IPS DF 6.9 (cell line): ENCODE measurements at regions not wholly inside any gene's neighbourhood (a gene's known extent, or its start where the extent isn't known, plus 50 kb on each side); places are given as distances from the start of the nearest gene placed in this dataset.

Experiments
- DNase-seq: peaks from one replicate; pipeline ENCODE4 v3.0.0-alpha.2; 2013; ENCODE audit warnings: low read depth, low spot score
- H3K27ac ChIP-seq: one replicate; pipeline ENCODE4 v1.5.1; 2013; ENCODE audit warnings: low read length, control low read depth
- H3K27me3 ChIP-seq: 2 replicates; pipeline ENCODE4 v1.6.1; 2013; ENCODE audit warnings: mild to moderate bottlenecking, low read length; ENCODE audit not compliant: control insufficient read depth, insufficient read depth
- H3K36me3 ChIP-seq: 2 replicates; pipeline ENCODE4 v1.6.1; 2013; ENCODE audit warnings: low read length; ENCODE audit not compliant: control insufficient read depth, insufficient read depth
- H3K4me1 ChIP-seq: 2 replicates; pipeline ENCODE4 v1.6.1; 2013; ENCODE audit warnings: low read length; ENCODE audit not compliant: control insufficient read depth, insufficient read depth
- H3K4me3 ChIP-seq: 2 replicates; pipeline ENCODE4 v1.5.1; 2013; ENCODE audit warnings: mild to moderate bottlenecking, low read length
- H3K9me3 ChIP-seq: 2 replicates; pipeline ENCODE4 v1.6.1; 2013; ENCODE audit warnings: low read length, inconsistent platforms; ENCODE audit not compliant: control insufficient read depth, insufficient read depth
- WGBS: extraction: QIAGEN DNeasy Blood & Tissue Kit; methylation state at CpG from one replicate; pipeline ENCODE4 v1.1.7; 2013; ENCODE audit warnings: mixed read lengths, missing lambda C conversion rate; ENCODE audit not compliant: insufficient read length, insufficient coverage; 5-methylcytosine and 5-hydroxymethylcytosine counted together

DNA sequence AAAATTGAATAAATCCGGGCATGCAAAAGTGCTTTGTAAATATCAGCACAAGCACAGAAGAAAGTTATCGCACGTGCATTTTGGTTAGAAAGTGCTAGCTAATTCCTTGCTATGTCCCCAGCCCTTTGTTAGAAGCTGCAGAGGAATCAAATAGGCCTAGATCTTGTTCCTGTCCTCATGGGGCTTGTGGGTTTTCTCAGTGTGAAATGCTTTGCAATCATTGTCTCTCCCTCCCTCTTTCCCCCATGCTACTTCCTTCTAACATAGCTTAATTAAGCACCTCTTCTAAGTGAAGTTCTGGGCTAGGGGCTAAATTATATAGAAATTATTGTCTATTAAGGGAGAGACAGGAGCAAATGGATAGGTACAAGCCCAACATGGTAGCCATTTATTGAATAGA, 271.7 kb downstream of the RPLP1 start:
- Histone ChIP-seq H3K4me1 (peaks cover 2% of the 10 kb centered on the region; the same call in 1 of the 2 replicates), H3K36me3 (no peaks in the 10 kb centered on the region), H3K4me3 (no peak overlapping the region), H3K27me3 (no peaks in the 10 kb centered on the region), H3K9me3 (no peaks in the 10 kb centered on the region), H3K27ac (no peak overlapping the region)
- DNase-seq, result no peak
- WGBS, result no CpG with 5 or more reads among the region's 3 CpGs

DNA sequence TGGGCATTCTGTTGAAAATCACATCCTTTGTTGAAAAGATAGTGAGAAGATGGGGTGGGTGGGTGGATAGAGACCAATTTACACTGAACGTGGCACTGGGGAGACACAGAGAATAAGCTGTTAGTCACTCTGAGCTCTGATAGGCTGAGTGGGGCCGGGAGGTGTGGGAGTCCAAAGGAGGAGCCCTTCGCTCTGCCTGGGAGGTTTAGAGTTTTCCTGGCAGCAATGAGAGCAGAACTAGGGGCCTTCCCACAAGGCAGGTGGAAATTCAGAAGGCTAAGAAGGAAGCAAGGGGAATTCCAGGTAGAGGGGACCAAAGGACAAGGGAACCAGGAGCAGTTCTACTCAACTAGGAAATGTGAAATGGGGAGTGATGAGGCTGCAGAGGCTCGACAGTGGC, 272.7 kb downstream of the RPLP1 start:
- Histone ChIP-seq H3K4me1 (peaks cover 2% of the 10 kb centered on the region; the same call in 1 of the 2 replicates), H3K4me3 (no peak overlapping the region), H3K36me3 (no peaks in the 10 kb centered on the region), H3K9me3 (no peaks in the 10 kb centered on the region), H3K27me3 (no peaks in the 10 kb centered on the region), H3K27ac (no peak overlapping the region)
- WGBS, result no CpG with 5 or more reads among the region's 4 CpGs
- no peak for DNase-seq

DNA sequence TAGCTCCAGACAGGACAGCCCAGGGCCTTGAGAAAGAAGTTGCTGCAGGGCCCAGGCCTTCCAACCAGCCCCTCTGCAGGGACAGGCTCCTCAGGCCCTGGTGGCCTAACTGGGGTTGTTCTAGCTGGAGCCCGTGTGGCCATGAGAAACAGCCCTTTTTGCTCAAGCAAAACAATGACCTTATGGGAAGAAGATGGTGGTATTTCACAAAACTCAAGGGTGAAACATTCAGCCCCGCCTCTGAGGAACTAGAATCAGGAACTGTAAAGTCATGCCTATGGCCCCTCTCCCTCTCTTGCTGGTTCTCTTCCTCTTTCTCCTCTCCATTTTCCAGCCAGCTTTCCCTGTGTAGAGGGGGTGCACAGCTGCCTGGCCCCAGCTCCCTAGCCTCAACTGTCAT, 273.3 kb downstream of the RPLP1 start:
- no peak for DNase-seq
- Histone ChIP-seq H3K4me1 (peaks cover 2% of the 10 kb centered on the region; the same call in 1 of the 2 replicates), H3K4me3 (no peak overlapping the region), H3K36me3 (no peaks in the 10 kb centered on the region), H3K27ac (no peak overlapping the region), H3K27me3 (no peaks in the 10 kb centered on the region), H3K9me3 (no peaks in the 10 kb centered on the region)
- WGBS, result no CpG with 5 or more reads among the region's 2 CpGs

GRCh38 chr15:69727121-69727924, 274.7 kb downstream of the RPLP1 start:
- Histone ChIP-seq H3K27me3 (no peaks in the 10 kb centered on the region), H3K4me1 (peaks cover 2% of the 10 kb centered on the region; the same call in 1 of the 2 replicates), H3K36me3 (no peaks in the 10 kb centered on the region), H3K4me3 (no peak overlapping the region), H3K9me3 (no peaks in the 10 kb centered on the region), H3K27ac (no peak overlapping the region)
- WGBS, result no CpG with 5 or more reads among the region's 8 CpGs
- no peak for DNase-seq

DNA sequence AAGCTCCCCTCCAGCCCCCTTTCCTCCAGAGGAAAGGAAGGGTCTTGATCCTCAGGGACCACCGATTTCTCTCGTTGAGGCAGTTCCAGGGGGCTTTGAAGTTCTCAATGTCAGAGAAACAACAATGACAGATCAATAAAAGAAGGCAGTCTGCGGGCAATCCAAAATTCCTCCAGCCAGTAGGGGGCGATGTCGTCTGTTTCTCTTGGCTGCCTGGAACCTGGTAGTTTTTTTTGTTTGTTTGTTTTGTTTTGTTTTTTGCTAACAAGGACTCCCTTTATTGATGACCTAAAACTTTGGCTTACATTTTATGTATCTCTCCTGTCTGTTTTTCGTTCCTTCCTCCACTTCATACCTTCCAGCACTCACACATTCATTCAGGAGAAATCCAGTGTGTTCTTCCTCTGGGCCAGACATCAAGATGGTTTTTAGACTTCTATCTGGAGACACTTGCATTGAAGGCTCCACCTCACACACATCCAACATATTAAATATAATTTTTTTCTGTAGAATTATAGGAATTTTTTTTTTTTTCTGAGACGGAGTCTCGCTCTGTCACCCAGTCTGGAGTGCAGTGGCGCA, 276.6 kb downstream of the RPLP1 start:
- no peaks in the 10 kb centered on the region for H3K9me3 ChIP-seq
- WGBS, result no CpG with 5 or more reads among the region's 9 CpGs
- no peaks in the 10 kb centered on the region for H3K27me3 ChIP-seq
- H3K36me3 ChIP-seq, result no peaks in the 10 kb centered on the region
- DNase-seq, result no peak
- H3K27ac ChIP-seq, result no peak overlapping the region
- H3K4me1 ChIP-seq, result peaks cover 2% of the 10 kb centered on the region; the same call in 1 of the 2 replicates
- no peak overlapping the region for H3K4me3 ChIP-seq

DNA sequence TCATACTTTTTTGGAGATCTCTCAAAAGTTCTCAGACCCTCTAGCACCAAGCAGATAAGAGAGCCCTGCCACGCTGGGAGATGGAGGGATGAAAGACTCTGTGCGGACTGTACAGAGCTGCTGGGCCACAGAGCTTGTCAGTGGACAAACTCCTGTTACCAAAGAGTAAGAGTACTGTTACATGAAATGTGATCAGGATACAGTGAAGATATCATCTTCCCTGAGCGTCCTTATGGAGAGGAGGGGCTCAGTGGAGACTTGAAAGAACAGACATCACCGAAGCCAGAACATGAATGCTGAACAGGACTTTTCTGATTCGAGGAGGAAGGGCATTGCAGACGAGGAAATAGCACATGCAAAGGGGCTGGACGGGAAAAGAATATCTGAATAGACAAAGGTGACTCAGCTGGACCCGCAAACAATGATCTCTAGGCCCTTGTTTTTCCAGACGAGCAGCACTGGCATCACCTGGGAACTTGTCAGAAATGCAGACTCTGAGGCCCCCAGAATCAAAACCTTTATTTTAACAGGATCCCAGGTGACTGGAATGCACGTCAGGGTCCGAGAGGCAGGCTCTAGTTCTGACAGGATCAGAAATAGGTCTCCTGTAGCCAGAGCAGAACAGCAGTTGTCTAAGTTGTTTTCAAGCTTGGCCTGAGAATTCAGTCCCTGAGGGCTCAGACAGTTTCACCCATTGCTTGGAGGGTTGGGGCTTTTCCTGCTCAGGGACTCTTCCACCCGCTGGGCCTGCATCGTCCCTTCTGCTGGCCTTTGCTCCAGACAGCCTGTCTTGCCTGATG, 277.9 kb downstream of the RPLP1 start:
- Histone ChIP-seq H3K4me3 (no peak overlapping the region), H3K9me3 (no peaks in the 10 kb centered on the region), H3K4me1 (peaks cover 2% of the 10 kb centered on the region; the same call in 1 of the 2 replicates), H3K27ac (no peak overlapping the region), H3K27me3 (no peaks in the 10 kb centered on the region), H3K36me3 (no peaks in the 10 kb centered on the region)
- no peak for DNase-seq
- no CpG with 5 or more reads among the region's 13 CpGs for WGBS

DNA sequence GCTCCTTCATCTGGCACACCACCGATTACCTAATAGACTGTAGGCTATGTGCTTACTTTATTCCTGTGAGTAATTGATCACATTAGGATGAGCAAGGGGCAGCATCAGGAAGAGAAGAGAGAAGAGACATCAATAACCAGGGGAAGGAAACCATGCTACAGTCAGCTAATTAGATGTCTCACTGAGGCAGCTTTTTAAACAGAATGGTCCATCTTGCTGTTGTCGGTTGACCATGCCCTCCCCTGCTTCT, 278.4 kb downstream of the RPLP1 start:
- Histone ChIP-seq H3K27ac (no peak overlapping the region), H3K27me3 (no peaks in the 10 kb centered on the region), H3K9me3 (no peaks in the 10 kb centered on the region), H3K4me1 (peaks cover 2% of the 10 kb centered on the region; the same call in 1 of the 2 replicates), H3K36me3 (no peaks in the 10 kb centered on the region), H3K4me3 (no peak overlapping the region)
- no CpG with 5 or more reads among the region's 2 CpGs for WGBS
- no peak for DNase-seq

- Histone ChIP-seq H3K27ac (no peak overlapping the region), H3K4me3 (no peak overlapping the region), H3K36me3 (no peaks in the 10 kb centered on the region), H3K9me3 (no peaks in the 10 kb centered on the region), H3K4me1 (no peaks in the 10 kb centered on the region), H3K27me3 (no peaks in the 10 kb centered on the region)
- WGBS, result no CpG with 5 or more reads among the region's 3 CpGs
- DNase-seq, result no peak
Measured at GRCh38 chr15:69731581-69731980, 279.0 kb downstream of the RPLP1 start.

GRCh38 chr15:69732133-69732532, 279.5 kb downstream of the RPLP1 start:
- no peak for DNase-seq
- Histone ChIP-seq H3K36me3 (no peaks in the 10 kb centered on the region), H3K27me3 (no peaks in the 10 kb centered on the region), H3K4me1 (no peaks in the 10 kb centered on the region), H3K9me3 (no peaks in the 10 kb centered on the region), H3K27ac (no peak overlapping the region), H3K4me3 (no peak overlapping the region)
- no CpG with 5 or more reads among the region's 1 CpG for WGBS

- no peak overlapping the region for H3K27ac ChIP-seq
- H3K27me3 ChIP-seq, result no peaks in the 10 kb centered on the region
- H3K9me3 ChIP-seq, result no peaks in the 10 kb centered on the region
- no peak overlapping the region for H3K4me3 ChIP-seq
- DNase-seq, result no peak
- H3K4me1 ChIP-seq, result no peaks in the 10 kb centered on the region
- WGBS, result no CpG with 5 or more reads among the region's 5 CpGs
- no peaks in the 10 kb centered on the region for H3K36me3 ChIP-seq
Measured at GRCh38 chr15:69734699-69735098, 282.1 kb downstream of the RPLP1 start.
